GM12891 (cell line): ENCODE measurements at regions not wholly inside any gene's neighbourhood (a gene's known extent, or its start where the extent isn't known, plus 50 kb on each side); places are given as distances from the start of the nearest gene placed in this dataset.

Source experiments
- POLR2A ChIP-seq: IDR thresholded peaks from 2 replicates; pipeline ENCODE4 v1.6.1; 2011; ENCODE audit warnings: low read depth, low read length, control low read depth
- POLR2AphosphoS5 ChIP-seq: IDR thresholded peaks from 2 replicates; pipeline ENCODE4 v1.6.1; 2011; ENCODE audit warnings: low read depth, low read length, control low read depth
- SPI1 ChIP-seq: IDR thresholded peaks from 2 replicates; pipeline ENCODE4 v1.6.1; 2011; ENCODE audit warnings: low read depth, low read length, control low read depth
- TAF1 ChIP-seq: IDR thresholded peaks from 2 replicates; pipeline ENCODE4 v1.6.1; 2011; ENCODE audit warnings: low read depth, low read length, control low read depth

GRCh38 chr2:67290451-67291290, 106.5 kb upstream of the ETAA1 start:
- TF ChIP-seq POLR2AphosphoS5 (no peak), SPI1 (no peak), POLR2A (no peak), TAF1 (no peak)
